CD4-positive, alpha-beta T cell treated with Interferon alpha-2 for 1 hour (primary cell): ENCODE measurements at regions not wholly inside any gene's neighbourhood (a gene's known extent, or its start where the extent isn't known, plus 50 kb on each side); places are given as distances from the start of the nearest gene placed in this dataset.
"Not testable (repeated sequence)": the region's sequence is repeated elsewhere in the genome, so short reads cannot be mapped to it uniquely, and the experiment has no call there.

Experiments used
- DNase-seq, 2 donors: peaks; one replicate each; pipeline ENCODE4 v3.0.0-alpha.2; 2020 to 2022

GRCh38 chr20:11145616-11146015, 471.8 kb upstream of the JAG1 start:
- no peak for DNase-seq

GRCh38 chr20:11153819-11154218, 480.0 kb upstream of the JAG1 start:
- DNase-seq = no peak

DNA sequence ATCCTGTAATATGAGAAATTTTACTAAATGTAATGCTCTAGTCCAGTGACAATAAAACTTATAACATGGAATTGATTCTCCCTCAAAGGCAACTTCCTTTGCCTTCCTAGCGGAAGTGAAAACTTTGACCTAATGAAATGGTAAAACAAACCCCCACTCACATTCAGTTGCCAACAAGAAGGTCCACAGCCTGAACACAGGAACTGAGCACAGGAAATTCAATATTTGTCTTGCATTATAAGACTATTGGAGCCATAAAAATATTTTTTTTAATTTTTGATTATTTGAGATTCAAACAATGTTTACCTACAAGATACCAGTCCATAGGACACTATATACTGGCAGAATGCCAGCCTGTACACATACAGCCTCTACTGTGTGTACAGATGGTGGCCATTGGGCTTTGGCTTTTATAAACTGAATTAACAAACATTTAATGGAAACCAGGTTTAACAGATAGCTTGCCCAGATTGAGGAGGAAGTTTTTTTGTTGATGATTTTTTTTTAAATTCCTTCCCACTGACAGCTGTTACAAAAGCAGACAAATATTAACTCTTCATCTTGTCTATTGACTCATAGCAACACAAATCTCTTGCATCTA, 481.5 kb upstream of the JAG1 start:
- no peak for DNase-seq

- no peak for DNase-seq
Observed at GRCh38 chr20:11156922-11157321, 483.1 kb upstream of the JAG1 start.

GRCh38 chr20:11158146-11158545, 484.3 kb upstream of the JAG1 start:
- DNase-seq = no peak

DNA sequence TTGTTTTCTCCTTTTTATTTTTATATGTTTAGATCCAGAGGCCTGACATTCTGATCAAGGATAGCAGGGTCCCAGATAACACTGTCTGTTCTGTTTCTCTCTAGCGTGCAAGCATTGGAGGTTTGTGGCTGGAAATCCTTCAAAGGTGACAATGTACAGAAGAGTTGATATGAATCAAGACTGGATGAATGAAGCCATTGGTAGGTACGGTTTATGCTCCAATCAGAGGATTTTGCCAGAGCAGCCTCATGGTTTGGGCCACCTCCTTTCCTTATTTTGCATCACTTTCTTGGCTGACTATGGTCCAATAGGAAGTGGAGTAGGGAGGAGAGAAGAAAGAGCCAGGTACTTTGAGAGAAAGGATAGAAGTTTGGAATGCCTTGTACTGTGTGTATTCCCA, 484.8 kb upstream of the JAG1 start:
- DNase-seq = no peak

GRCh38 chr20:11159728-11160127, 485.9 kb upstream of the JAG1 start:
- DNase-seq = no peak

DNA sequence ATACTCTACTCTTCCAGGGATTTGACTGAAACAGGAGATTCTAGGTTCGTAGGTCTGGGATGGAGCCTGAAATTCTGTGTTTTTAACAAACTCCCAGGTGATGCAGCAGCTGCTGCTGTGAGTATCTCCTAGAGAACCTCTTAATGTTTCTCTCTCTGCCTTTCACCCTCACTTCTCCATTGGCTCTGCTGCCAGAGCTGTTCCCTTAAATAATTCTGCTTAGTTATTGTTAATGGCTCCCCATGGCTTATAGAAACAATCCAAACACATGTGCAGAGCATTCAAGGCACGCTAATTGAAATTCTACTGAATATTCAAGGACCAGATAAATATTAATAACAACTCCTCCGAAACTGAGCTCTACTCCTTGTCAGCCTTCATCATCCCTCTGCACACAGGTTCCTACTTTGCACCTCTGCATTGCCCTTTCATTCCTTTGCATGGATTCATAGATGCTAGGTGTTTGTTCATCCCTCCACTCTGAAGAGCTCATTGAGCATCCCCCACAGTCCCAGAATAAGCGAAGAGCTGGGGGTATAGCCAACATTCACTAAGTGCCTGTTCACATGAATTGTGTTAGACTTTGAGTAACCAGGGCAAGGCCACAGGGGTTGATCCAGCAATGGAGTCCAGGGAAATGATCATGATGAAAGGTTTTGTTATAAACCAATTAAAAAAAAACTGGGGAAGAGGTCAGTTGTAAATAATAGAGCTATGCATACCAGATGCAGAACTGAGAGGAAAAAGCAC, 488.4 kb upstream of the JAG1 start:
- no peak for DNase-seq

GRCh38 chr20:11165789-11166188, 492.0 kb upstream of the JAG1 start:
- DNase-seq = no peak

- no peak for DNase-seq
Observed at GRCh38 chr20:11166712-11167111, 492.9 kb upstream of the JAG1 start.

- DNase-seq = no peak
Observed at GRCh38 chr20:11168026-11168425, 494.2 kb upstream of the JAG1 start.

DNA sequence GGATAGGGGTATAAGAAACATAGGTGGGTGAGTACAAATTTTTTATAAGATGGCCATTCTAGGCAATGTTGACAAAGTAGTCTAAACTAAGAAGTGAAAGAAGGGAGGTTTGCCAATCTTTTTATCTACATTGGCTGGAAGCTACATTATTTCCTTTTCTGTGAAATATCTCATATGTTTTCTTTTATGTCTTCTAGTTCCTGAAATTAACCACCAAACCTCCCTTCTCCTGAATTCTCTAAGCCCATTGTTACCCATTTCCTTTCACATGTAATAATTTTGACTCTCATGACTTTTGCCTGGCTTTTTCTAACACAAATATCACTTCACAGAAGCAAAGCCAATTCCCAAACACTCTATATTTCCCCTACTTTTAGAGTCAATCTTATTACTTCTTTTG, 496.2 kb upstream of the JAG1 start:
- DNase-seq = no peak

DNA sequence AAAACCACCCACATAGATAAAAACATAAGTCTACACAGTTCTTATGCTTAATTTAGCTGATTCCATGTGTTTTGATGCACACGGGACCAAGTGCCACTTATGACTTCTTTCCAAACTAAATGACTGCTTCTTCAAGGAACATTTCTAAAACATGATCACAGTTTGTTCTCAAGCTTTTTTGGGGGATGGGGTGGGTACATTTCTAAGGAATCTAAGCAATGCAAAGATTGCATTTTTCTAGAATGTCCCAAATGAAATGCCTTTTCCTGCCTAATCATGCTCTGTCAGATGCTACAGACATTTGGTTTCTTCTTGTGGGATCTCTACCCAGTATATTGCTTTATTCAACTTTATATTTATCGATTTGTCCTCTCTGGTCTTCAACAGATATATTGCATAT, 496.8 kb upstream of the JAG1 start:
- no peak for DNase-seq

GRCh38 chr20:11172881-11173280, 499.1 kb upstream of the JAG1 start:
- no peak for DNase-seq

GRCh38 chr20:11173916-11174315, 500.1 kb upstream of the JAG1 start:
- DNase-seq = no peak

DNA sequence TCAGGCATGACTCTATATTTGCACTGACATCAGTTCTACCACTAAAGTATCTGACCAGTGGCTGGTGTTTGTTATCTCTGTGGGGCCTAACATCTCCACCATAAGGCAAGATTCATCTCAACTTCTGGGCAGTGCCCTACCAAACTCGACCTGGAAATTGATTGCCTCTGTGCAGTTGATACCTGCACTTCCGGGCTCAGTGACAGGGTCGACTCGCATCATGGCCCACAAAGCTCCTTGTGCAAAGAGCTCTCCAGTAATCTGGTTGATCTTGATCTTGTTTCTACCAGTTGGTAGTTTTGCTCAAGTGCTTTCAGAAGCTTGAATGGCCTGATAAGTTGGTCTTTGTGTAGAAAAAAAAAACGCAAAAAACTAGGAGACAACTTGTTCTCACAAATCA, 501.1 kb upstream of the JAG1 start:
- DNase-seq = no peak

- no peak for DNase-seq
Observed at GRCh38 chr20:11176431-11176830, 502.6 kb upstream of the JAG1 start.

- DNase-seq = no peak
Observed at GRCh38 chr20:11178946-11179654, 505.3 kb upstream of the JAG1 start.

GRCh38 chr20:11180186-11180585, 506.4 kb upstream of the JAG1 start:
- no peak for DNase-seq

GRCh38 chr20:11181129-11181528, 507.3 kb upstream of the JAG1 start:
- DNase-seq = not testable (repeated sequence)

DNA sequence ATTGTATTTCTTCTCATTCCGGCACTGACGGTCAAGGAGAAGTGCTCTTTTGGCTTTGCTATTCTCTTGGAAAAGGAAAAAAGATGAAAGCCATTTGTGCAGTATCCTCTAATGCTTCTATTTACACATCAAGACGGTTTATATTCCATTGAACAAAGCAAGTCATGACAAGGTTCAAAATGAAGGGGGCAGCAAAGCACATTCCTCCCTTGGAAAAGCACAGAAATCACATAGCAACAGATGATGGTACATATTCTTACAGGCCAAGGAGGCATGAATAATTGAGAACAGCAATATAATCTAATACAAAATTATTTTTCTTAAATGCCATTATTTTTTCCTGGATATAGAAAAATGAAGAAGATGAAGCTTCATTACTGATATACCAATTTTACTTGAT, 508.2 kb upstream of the JAG1 start:
- DNase-seq = no peak

DNA sequence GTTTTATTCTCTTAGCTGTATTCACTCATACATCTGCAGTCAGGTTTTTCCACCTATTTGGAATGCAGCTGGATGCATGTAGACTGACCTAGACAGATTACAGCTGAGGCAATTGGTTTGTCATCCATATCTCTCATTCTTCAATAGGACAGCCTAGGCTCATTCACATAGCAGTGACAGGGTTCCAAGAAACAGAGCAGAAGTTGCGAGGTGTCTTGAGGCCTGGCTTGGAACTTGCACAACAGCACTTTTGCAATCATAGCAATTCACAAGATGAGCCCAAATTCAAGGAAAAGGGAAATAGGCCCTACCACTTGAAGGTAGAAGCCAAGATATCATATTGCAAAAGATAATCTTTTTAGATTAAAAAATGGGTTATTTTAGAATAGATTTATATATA, 508.9 kb upstream of the JAG1 start:
- DNase-seq = peak; percentile 1 to 51

DNA sequence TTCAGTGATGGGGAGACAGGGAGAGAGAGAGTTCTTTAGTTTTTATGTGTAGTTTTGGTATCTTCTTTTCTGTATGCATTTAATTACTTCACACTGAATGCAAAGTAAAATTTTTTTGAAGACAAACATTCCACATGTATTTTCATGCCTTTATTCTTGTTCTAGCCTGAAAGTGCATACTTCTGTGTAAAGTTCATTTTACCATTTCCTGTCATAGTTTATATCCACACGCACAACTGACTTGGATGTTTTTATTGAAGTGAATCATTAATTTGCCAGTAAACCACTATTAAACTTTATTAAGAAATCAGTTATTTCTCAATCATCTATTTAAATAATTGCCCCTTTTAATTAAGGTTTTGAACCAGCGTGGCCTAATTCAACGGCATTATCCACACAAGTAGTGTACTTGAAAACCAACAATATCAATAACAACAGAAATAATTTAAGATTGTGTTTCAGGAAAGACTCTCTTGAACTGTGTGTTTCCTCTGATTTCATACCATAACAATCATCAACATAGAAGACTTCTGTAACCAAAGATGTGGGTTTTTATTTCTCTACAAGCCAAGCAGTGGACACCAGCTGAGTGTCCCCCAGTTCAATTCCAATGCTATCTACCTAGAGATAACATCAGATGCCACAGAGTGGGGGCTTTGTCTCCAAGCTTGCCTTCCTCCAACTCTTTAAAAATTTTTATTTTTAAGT, 512.7 kb upstream of the JAG1 start:
- DNase-seq = no peak
